Natural killer cell (primary cell): ENCODE measurements at regions not wholly inside any gene's neighbourhood (a gene's known extent, or its start where the extent isn't known, plus 50 kb on each side); places are given as distances from the start of the nearest gene placed in this dataset.
"Not testable (repeated sequence)": the region's sequence is repeated elsewhere in the genome, so short reads cannot be mapped to it uniquely, and the experiment has no call there.

Experiments used
- ATAC-seq, 3 donors: fragments of 150-1000 bp in 2 of 3; fragments of 200-7000 bp in 1 of 3; cut with Tn5 transposase; 1 replicate in 1 of 3; 2 replicates in 2 of 3; pipeline ENCODE4 v1.10.0; 2021; ENCODE audit warnings: mild to moderate bottlenecking in 2 of 3, moderate library complexity in 2 of 3
- DNase-seq, 2 donors: peaks; one replicate each; pipeline versions ENCODE4 v3.0.0 to v3.0.0-alpha.2; 2013 to 2021; ENCODE audit warnings: mixed read lengths in 1 of 2
- H3K27ac ChIP-seq: one replicate; pipeline ENCODE4 v1.5.1; 2013; ENCODE audit warnings: mild to moderate bottlenecking, low read length
- H3K27me3 ChIP-seq: one replicate; pipeline ENCODE4 v1.6.1; 2013; ENCODE audit warnings: low read length; ENCODE audit not compliant: control insufficient read depth, insufficient read depth
- H3K36me3 ChIP-seq: one replicate; pipeline ENCODE4 v1.6.1; 2013; ENCODE audit warnings: low read length; ENCODE audit not compliant: control insufficient read depth, insufficient read depth
- H3K4me1 ChIP-seq: one replicate; pipeline ENCODE4 v1.6.1; 2013; ENCODE audit warnings: low read length; ENCODE audit not compliant: control insufficient read depth, insufficient read depth
- H3K4me3 ChIP-seq: one replicate; pipeline ENCODE4 v1.5.1; 2013; ENCODE audit warnings: low read length
- H3K9me3 ChIP-seq: one replicate; pipeline ENCODE4 v1.6.1; 2013; ENCODE audit warnings: low read length; ENCODE audit not compliant: control insufficient read depth, insufficient read depth
- H3K27ac Mint-ChIP-seq, 2 donors: one replicate each; pipeline ENCODE4 v1.8.0; 2022; ENCODE audit warnings: mild to moderate bottlenecking in 2 of 2, mixed read lengths in 2 of 2, moderate library complexity in 1 of 2
- H3K27me3 Mint-ChIP-seq, 2 donors: one replicate each; pipeline ENCODE4 v1.8.0; 2022; ENCODE audit warnings: low read depth in 2 of 2, mixed read lengths in 2 of 2
- H3K36me3 Mint-ChIP-seq: one replicate; pipeline ENCODE4 v1.8.0; 2022; ENCODE audit warnings: mixed read lengths
- H3K4me1 Mint-ChIP-seq, 2 donors: one replicate each; pipeline ENCODE4 v1.8.0; 2022; ENCODE audit warnings: mixed read lengths in 2 of 2
- H3K4me3 Mint-ChIP-seq: one replicate; pipeline ENCODE4 v1.8.0; 2022; ENCODE audit warnings: mild to moderate bottlenecking, moderate library complexity, mixed read lengths
- H3K9me3 Mint-ChIP-seq, 2 donors: one replicate each; pipeline ENCODE4 v1.8.0; 2022; ENCODE audit warnings: mixed read lengths in 2 of 2
- WGBS: methylation state at CpG from one replicate; pipeline ENCODE4 v1.1.7; 2013; ENCODE audit warnings: missing lambda C conversion rate; ENCODE audit not compliant: insufficient coverage; 5-methylcytosine and 5-hydroxymethylcytosine counted together
- intact Hi-C: fragments of 100-400 bp; cut with micrococcal nuclease; formaldehyde crosslinking; loops from one replicate; pipeline ENCODE4 v1.14.2; 2022
- TF ChIP-seq, protein P1 (sequence below): fragments of 200-600 bp; IDR thresholded peaks from one replicate; pipeline ENCODE4 v1.8.0; 2022; ENCODE audit warnings: antibody characterized with exemption

DNA sequence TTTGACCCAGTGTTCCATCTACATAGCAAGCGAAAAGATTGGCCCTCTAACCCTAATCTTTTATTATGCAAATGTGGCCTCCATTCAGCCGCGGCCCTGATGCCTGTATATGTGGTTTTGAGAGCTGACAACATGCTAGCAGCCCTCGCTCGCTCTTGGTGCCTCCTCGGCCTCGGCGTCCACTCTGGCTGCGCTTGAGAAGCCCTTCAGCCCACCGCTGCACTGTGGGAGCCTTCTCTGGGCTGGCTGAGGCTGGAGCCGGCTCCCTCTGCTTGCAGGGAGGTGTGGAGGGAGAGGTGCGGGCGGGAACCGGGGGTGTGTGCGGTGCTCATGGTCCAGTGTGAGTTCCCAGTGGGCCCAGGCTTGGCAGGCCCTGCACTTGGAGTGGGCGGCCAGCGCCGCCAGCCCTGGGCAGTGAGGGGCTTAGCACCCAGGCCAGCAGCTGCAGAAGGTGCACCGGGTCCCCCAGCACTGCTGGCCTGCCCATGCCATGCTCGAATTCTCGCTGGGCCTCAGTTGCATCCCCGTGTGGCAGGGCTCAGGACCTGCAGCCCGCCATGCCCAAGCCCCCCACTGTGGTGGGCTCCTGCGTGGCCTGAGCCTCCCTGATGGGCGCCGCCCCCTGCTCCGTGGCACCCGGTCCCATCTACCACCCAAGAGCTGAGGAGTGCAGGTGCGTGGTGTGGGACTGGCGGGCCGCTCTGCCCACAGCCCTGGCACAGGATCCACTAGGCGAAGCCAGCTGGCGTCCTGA is 757.5 kb upstream of the CTNND2 start:
- Mint-ChIP-seq H3K4me3 (no peak overlapping the region), H3K36me3 (no peaks in the 10 kb centered on the region), H3K27me3 (no peaks in the 10 kb centered on the region), H3K4me1 (no peaks in the 10 kb centered on the region), H3K9me3 (peaks cover 20 to 30% of the 10 kb centered on the region in 2 donors), H3K27ac (no peak overlapping the region)
- Histone ChIP-seq H3K27me3 (no peaks in the 10 kb centered on the region), H3K27ac (no peak overlapping the region), H3K9me3 (peaks cover 3% of the 10 kb centered on the region), H3K4me3 (no peak overlapping the region), H3K4me1 (no peaks in the 10 kb centered on the region), H3K36me3 (no peaks in the 10 kb centered on the region)
- no peak for DNase-seq
- ATAC-seq, result no peak
- intact Hi-C loops, result no loop called here
- TF ChIP-seq, protein P1, sequence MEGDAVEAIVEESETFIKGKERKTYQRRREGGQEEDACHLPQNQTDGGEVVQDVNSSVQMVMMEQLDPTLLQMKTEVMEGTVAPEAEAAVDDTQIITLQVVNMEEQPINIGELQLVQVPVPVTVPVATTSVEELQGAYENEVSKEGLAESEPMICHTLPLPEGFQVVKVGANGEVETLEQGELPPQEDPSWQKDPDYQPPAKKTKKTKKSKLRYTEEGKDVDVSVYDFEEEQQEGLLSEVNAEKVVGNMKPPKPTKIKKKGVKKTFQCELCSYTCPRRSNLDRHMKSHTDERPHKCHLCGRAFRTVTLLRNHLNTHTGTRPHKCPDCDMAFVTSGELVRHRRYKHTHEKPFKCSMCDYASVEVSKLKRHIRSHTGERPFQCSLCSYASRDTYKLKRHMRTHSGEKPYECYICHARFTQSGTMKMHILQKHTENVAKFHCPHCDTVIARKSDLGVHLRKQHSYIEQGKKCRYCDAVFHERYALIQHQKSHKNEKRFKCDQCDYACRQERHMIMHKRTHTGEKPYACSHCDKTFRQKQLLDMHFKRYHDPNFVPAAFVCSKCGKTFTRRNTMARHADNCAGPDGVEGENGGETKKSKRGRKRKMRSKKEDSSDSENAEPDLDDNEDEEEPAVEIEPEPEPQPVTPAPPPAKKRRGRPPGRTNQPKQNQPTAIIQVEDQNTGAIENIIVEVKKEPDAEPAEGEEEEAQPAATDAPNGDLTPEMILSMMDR, result no peak
- 94% methylated on average over 33 of the region's 33 CpGs for WGBS

- H3K27me3 Mint-ChIP-seq, H3K27ac Mint-ChIP-seq, H3K36me3 ChIP-seq, H3K36me3 Mint-ChIP-seq, DNase-seq, H3K4me3 ChIP-seq, H3K4me3 Mint-ChIP-seq, H3K4me1 ChIP-seq, H3K9me3 ChIP-seq, H3K27me3 ChIP-seq, H3K4me1 Mint-ChIP-seq, H3K27ac ChIP-seq, intact Hi-C loops, ATAC-seq: not testable (repeated sequence)
- H3K9me3 Mint-ChIP-seq, result peaks cover 21 to 29% of the 10 kb centered on the region in 2 donors
- 95% methylated on average over 23 of the region's 24 CpGs for WGBS
Measured at GRCh38 chr5:12660279-12661107, 756.2 kb upstream of the CTNND2 start.

DNA sequence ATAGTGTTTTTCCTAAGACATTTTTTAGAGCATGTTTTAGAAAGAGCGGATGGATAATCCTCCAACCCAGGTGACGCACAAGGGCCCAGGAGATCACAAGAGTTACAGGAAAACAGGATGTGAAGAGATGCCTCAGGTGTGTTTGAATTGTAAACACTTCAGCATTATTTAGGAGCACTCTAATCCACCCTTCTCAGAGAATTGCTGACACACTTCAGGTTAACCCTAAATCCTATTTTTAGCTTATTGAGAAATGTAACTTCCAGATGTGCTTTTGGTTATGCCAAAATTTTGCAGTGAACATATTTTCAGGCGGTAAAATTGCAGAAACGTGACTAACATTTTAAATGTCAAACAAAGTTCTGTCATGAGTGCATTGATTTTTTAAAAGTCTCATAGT is 755.4 kb upstream of the CTNND2 start:
- Histone ChIP-seq H3K27me3 (no peaks in the 10 kb centered on the region), H3K4me1 (no peaks in the 10 kb centered on the region), H3K9me3 (peaks cover 3% of the 10 kb centered on the region), H3K27ac (no peak overlapping the region), H3K36me3 (no peaks in the 10 kb centered on the region), H3K4me3 (no peak overlapping the region)
- ATAC-seq (no peak), DNase-seq (no peak)
- Mint-ChIP-seq H3K27me3 (no peaks in the 10 kb centered on the region), H3K36me3 (no peaks in the 10 kb centered on the region), H3K9me3 (peaks cover 19 to 25% of the 10 kb centered on the region in 2 donors), H3K4me3 (no peak overlapping the region), H3K27ac (no peak overlapping the region), H3K4me1 (no peaks in the 10 kb centered on the region)
- 90% methylated on average over 3 of the region's 4 CpGs for WGBS
- TF ChIP-seq, protein P1, result no peak
- intact Hi-C loops, result no loop called here

DNA sequence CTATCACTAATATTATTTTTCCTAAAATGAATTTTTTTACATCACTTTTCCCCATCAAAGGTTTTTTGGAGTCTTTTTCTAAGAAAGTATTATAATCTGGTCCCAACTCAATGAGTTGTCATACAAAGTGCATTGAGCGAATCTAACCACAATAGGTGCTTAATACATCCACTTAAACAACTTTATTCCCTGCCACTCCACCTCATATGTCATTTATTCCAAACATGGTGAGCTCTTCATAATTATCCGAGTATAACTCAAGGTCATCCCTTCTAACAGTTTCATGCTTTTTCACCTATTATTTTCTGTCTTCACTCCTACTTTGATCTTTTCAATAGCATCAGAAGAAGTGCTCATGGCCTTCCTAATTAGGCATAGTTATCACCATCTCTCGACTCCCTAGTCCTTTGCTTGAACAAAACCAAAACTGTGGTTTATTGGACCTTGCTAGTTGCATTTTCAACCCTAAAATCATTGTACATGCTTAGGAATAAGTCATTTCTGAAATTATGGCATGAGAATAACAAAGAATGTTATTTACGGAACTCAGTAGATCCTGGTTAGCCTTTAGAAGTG is 754.7 kb upstream of the CTNND2 start:
- no peak for DNase-seq
- H3K9me3 ChIP-seq, result peaks cover 3% of the 10 kb centered on the region
- intact Hi-C loops, result no loop called here
- no peaks in the 10 kb centered on the region for H3K27me3 Mint-ChIP-seq
- WGBS, result 80% methylated on average over 4 of the region's 4 CpGs
- H3K27ac Mint-ChIP-seq, result no peak overlapping the region
- TF ChIP-seq, protein P1, result no peak
- no peaks in the 10 kb centered on the region for H3K4me1 ChIP-seq
- no peak for ATAC-seq
- no peaks in the 10 kb centered on the region for H3K27me3 ChIP-seq
- peaks cover 13 to 18% of the 10 kb centered on the region in 2 donors for H3K9me3 Mint-ChIP-seq
- no peak overlapping the region for H3K27ac ChIP-seq
- no peaks in the 10 kb centered on the region for H3K36me3 Mint-ChIP-seq
- H3K36me3 ChIP-seq, result no peaks in the 10 kb centered on the region
- H3K4me1 Mint-ChIP-seq, result no peaks in the 10 kb centered on the region
- H3K4me3 ChIP-seq, result no peak overlapping the region
- H3K4me3 Mint-ChIP-seq, result no peak overlapping the region

DNA sequence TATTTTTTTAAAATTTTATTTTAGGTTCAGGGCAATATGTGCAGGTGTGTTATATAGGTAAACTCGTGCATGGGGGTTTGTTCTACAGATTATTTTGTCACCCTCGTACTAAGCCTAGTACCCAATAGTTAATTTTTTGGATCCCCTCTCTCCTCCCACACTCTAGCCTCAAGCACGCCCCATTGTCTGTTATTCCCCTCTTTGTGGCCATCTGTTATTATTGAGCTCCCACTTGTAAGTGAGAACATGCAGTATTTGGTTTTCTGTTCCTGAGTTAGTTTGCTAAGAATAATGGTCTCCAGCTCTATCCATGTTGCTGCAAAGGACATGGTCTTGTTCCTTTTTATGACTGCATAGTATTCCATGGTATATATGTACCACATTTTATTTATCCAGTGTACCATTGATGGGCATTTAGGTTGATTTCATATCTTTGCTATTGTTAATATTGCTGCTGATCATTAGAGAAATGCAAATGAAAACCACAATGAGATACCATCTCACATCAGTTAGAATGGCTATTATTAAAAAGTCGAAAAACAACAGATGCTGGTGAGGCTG is 753.7 kb upstream of the CTNND2 start:
- H3K36me3 Mint-ChIP-seq, H3K9me3 ChIP-seq, DNase-seq, H3K4me3 Mint-ChIP-seq, H3K4me1 Mint-ChIP-seq, H3K4me1 ChIP-seq, intact Hi-C loops, H3K27ac Mint-ChIP-seq, ATAC-seq, H3K27ac ChIP-seq, H3K4me3 ChIP-seq, H3K27me3 Mint-ChIP-seq, H3K36me3 ChIP-seq, H3K27me3 ChIP-seq: not testable (repeated sequence)
- H3K9me3 Mint-ChIP-seq, result peaks cover 13 to 17% of the 10 kb centered on the region in 2 donors
- 86% methylated on average over 1 of the region's 4 CpGs for WGBS
